Suprapubic skin (tissue), 4 donors: ENCODE measurements at regions not wholly inside any gene's neighbourhood (a gene's known extent, or its start where the extent isn't known, plus 50 kb on each side); places are given as distances from the start of the nearest gene placed in this dataset.

Experiments
- DNase-seq, 2 donors: peaks; one replicate each; pipeline ENCODE4 v3.0.0-alpha.2; 2019; ENCODE audit warnings: low spot score in 2 of 2
- H3K27ac ChIP-seq: fragments of 200-600 bp; sonication (generic); one replicate; pipeline ENCODE4 v1.5.1; 2019
- H3K27me3 ChIP-seq: fragments of 200-600 bp; sonication (generic); one replicate; pipeline ENCODE4 v1.5.1; 2019
- H3K36me3 ChIP-seq: fragments of 200-600 bp; sonication (generic); one replicate; pipeline ENCODE4 v1.5.1; 2019
- H3K4me1 ChIP-seq: fragments of 200-600 bp; sonication (generic); one replicate; pipeline ENCODE4 v1.5.1; 2019
- H3K4me3 ChIP-seq: fragments of 200-600 bp; sonication (generic); one replicate; pipeline ENCODE4 v1.5.1; 2019; ENCODE audit warnings: mild to moderate bottlenecking
- H3K9me3 ChIP-seq: fragments of 200-600 bp; sonication (generic); one replicate; pipeline ENCODE4 v1.5.1; 2019
- CTCF ChIP-seq, 2 donors: fragments of 200-600 bp in 1 of 2; fragments of 450-650 bp in 1 of 2; sonication (generic) in 1 of 2; IDR thresholded peaks; one replicate each; pipeline ENCODE4 v1.5.1; 2016 to 2019; ENCODE audit warnings: antibody characterized with exemption in 2 of 2, mild to moderate bottlenecking in 1 of 2, moderate library complexity in 1 of 2
- EP300 ChIP-seq: sonication (generic); formaldehyde crosslinking; IDR thresholded peaks from one replicate; pipeline ENCODE4 v1.6.1; 2017; ENCODE audit warnings: antibody characterized with exemption
- POLR2A ChIP-seq, 2 donors: fragments of 450-650 bp; IDR thresholded peaks; one replicate each; pipeline ENCODE4 v1.6.1; 2017; ENCODE audit warnings: antibody characterized with exemption in 2 of 2, mild to moderate bottlenecking in 2 of 2, moderate library complexity in 2 of 2
- POLR2AphosphoS5 ChIP-seq, 3 donors: sonication (generic); formaldehyde crosslinking; IDR thresholded peaks; one replicate each; pipeline ENCODE4 v1.6.1; 2017; ENCODE audit warnings: antibody characterized with exemption in 3 of 3
- WGBS: methylation state at CpG from one replicate; pipeline ENCODE4 v1.1.5; 2018; 5-methylcytosine and 5-hydroxymethylcytosine counted together

DNA sequence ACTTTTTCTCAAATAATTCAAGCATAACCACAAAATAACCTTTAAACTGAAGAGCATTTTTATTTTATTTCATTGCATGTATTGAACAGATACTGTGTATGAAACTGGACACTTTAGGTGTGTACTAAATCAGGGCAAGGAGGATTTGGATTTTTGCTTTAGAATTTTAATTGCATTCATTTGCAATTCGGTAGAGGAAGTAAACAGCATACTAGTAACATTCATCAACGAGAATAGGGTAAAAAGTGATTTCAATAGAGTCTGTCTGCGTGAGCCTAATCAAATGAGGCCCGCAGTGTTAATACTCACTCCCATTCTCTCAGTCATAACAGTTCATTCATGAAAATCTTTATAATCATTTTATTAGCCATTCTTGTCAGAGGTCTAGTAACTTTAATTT is 200.2 kb downstream of the SPRY2 start:
- no peaks in the 10 kb centered on the region for H3K9me3 ChIP-seq
- no peaks in the 10 kb centered on the region for H3K36me3 ChIP-seq
- 64% methylated on average over 4 of the region's 4 CpGs for WGBS
- DNase-seq = no peak
- no peak overlapping the region for H3K4me3 ChIP-seq
- no peak overlapping the region for H3K27ac ChIP-seq
- H3K27me3 ChIP-seq = no peaks in the 10 kb centered on the region
- H3K4me1 ChIP-seq = peaks cover 5% of the 10 kb centered on the region
- TF ChIP-seq CTCF (IDR thresholded peaks at IDR 0.05) (no peak), EP300 (no peak), POLR2AphosphoS5 (IDR thresholded peaks at IDR 0.05) (no peak), POLR2A (IDR thresholded peaks at IDR 0.05) (no peak)

- no peak for TF ChIP-seq POLR2AphosphoS5 (IDR thresholded peaks at IDR 0.05)
- TF ChIP-seq POLR2A (IDR thresholded peaks at IDR 0.05) = no peak
- TF ChIP-seq CTCF (IDR thresholded peaks at IDR 0.05) = no peak
- TF ChIP-seq EP300 = no peak
- no peaks in the 10 kb centered on the region for H3K27me3 ChIP-seq
- H3K36me3 ChIP-seq = no peaks in the 10 kb centered on the region
- DNase-seq = no peak
- 90% methylated on average over 2 of the region's 2 CpGs for WGBS
- no peak overlapping the region for H3K27ac ChIP-seq
- no peak overlapping the region for H3K4me3 ChIP-seq
- H3K4me1 ChIP-seq = peaks cover 6% of the 10 kb centered on the region
- H3K9me3 ChIP-seq = no peaks in the 10 kb centered on the region
Observed at GRCh38 chr13:80139196-80139595, 201.7 kb downstream of the SPRY2 start.

GRCh38 chr13:80137994-80138393 is 202.9 kb downstream of the SPRY2 start:
- DNase-seq = no peak

GRCh38 chr13:80134346-80134745 is 206.6 kb downstream of the SPRY2 start:
- Histone ChIP-seq H3K9me3 (no peaks in the 10 kb centered on the region), H3K4me3 (no peak overlapping the region), H3K36me3 (no peaks in the 10 kb centered on the region), H3K27ac (no peak overlapping the region), H3K27me3 (no peaks in the 10 kb centered on the region), H3K4me1 (peaks cover 26% of the 10 kb centered on the region)
- no peak for DNase-seq
- WGBS = 95% methylated on average over 2 of the region's 2 CpGs
- no peak for TF ChIP-seq POLR2A (IDR thresholded peaks at IDR 0.05)
- no peak for TF ChIP-seq EP300
- TF ChIP-seq CTCF (IDR thresholded peaks at IDR 0.05) = no peak
- TF ChIP-seq POLR2AphosphoS5 (IDR thresholded peaks at IDR 0.05) = no peak

More at GRCh38 chr13:80137994-80138393, 202.9 kb downstream of the SPRY2 start:
- 62% methylated on average over 3 of the region's 3 CpGs for WGBS
- Histone ChIP-seq H3K4me3 (no peak overlapping the region), H3K9me3 (no peaks in the 10 kb centered on the region), H3K36me3 (no peaks in the 10 kb centered on the region), H3K27ac (no peak overlapping the region), H3K4me1 (peaks cover 18% of the 10 kb centered on the region), H3K27me3 (no peaks in the 10 kb centered on the region)
- TF ChIP-seq POLR2A (IDR thresholded peaks at IDR 0.05) (no peak), POLR2AphosphoS5 (IDR thresholded peaks at IDR 0.05) (no peak), EP300 (no peak)

DNA sequence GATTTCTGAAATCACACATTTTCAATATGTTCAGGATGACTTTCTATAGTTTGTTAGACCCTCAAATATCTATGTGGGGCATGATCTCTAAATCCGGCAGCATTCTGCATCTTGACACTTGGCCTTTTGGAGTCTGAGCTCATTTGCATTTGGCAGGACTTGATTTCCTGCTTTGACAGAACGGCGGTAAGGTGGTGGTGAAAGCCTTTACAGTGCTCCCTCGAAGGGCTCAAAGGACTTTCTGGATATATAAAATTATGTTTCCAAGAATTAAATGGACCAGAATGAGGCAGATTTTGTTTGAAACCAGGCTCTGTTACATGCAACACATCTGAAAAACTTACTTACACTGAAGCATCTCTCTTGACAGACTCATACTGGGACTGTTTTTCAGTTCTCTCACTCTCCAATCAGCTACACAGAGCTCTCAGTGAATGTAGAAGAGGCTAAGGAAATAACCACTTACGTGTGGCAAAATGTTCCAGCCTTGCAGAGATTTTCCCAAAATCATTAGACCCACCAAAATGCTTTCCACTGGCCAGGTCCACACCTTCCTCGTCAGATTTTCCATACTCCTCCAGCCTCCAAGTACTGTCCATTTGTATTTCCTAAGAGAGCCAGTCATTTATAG is 207.2 kb downstream of the SPRY2 start:
- no peaks in the 10 kb centered on the region for H3K9me3 ChIP-seq
- H3K36me3 ChIP-seq = no peaks in the 10 kb centered on the region
- WGBS = 37% methylated on average over 6 of the region's 6 CpGs
- H3K4me1 ChIP-seq = peaks cover 26% of the 10 kb centered on the region
- peak overlapping the region; percentile 24 for H3K4me3 ChIP-seq
- TF ChIP-seq POLR2AphosphoS5 (IDR thresholded peaks at IDR 0.05) (no peak), CTCF (IDR thresholded peaks at IDR 0.05) (no peak), POLR2A (IDR thresholded peaks at IDR 0.05) (no peak), EP300 (no peak)
- no peaks in the 10 kb centered on the region for H3K27me3 ChIP-seq
- no peak for DNase-seq
- peak overlapping the region; percentile 52 for H3K27ac ChIP-seq
